Thoracic aorta (tissue), 2 donors: ENCODE measurements at regions not wholly inside any gene's neighbourhood (a gene's known extent, or its start where the extent isn't known, plus 50 kb on each side); places are given as distances from the start of the nearest gene placed in this dataset.

ENCODE experiments used
- ATAC-seq: fragments of 150-250 bp; one replicate; pipeline ENCODE4 v1.8.0; 2017; ENCODE audit warnings: low read depth; ENCODE audit not compliant: insufficient number of reproducible peaks, low FRiP score
- DNase-seq: peaks from one replicate; pipeline ENCODE4 v3.0.0-alpha.2; 2020; ENCODE audit warnings: low spot score
- H3K27ac ChIP-seq, 2 donors: fragments of 200-600 bp; sonication (generic); 1 replicate in 1 of 2; 2 replicates in 1 of 2; pipeline ENCODE4 v1.5.1; 2016; ENCODE audit warnings: mild to moderate bottlenecking in 2 of 2, moderate library complexity in 2 of 2
- H3K27me3 ChIP-seq: fragments of 200-600 bp; sonication (generic); replicated peaks from 2 replicates; pipeline ENCODE4 v1.6.0; 2016; ENCODE audit warnings: mild to moderate bottlenecking; ENCODE audit not compliant: insufficient read depth
- H3K36me3 ChIP-seq: fragments of 200-600 bp; sonication (generic); one replicate; pipeline ENCODE4 v1.5.1; 2016
- H3K4me1 ChIP-seq, 2 donors: fragments of 200-600 bp; sonication (generic); 1 replicate in 1 of 2; 2 replicates in 1 of 2; pipeline versions ENCODE4 v1.5.1 to v1.6.0; 2016; ENCODE audit warnings: low read depth in 2 of 2, mild to moderate bottlenecking in 1 of 2; ENCODE audit not compliant: control insufficient read depth in 1 of 2
- H3K4me3 ChIP-seq: fragments of 200-600 bp; sonication (generic); 2 replicates; pipeline ENCODE4 v1.5.1; 2016; ENCODE audit warnings: mild to moderate bottlenecking
- H3K9me3 ChIP-seq: fragments of 200-600 bp; sonication (generic); 2 replicates; pipeline ENCODE4 v1.5.1; 2016
- TF ChIP-seq, protein P1 (sequence below): fragments of 200-600 bp; sonication (generic); IDR thresholded peaks from one replicate; pipeline ENCODE4 v1.5.1; 2019; ENCODE audit warnings: antibody characterized with exemption

DNA sequence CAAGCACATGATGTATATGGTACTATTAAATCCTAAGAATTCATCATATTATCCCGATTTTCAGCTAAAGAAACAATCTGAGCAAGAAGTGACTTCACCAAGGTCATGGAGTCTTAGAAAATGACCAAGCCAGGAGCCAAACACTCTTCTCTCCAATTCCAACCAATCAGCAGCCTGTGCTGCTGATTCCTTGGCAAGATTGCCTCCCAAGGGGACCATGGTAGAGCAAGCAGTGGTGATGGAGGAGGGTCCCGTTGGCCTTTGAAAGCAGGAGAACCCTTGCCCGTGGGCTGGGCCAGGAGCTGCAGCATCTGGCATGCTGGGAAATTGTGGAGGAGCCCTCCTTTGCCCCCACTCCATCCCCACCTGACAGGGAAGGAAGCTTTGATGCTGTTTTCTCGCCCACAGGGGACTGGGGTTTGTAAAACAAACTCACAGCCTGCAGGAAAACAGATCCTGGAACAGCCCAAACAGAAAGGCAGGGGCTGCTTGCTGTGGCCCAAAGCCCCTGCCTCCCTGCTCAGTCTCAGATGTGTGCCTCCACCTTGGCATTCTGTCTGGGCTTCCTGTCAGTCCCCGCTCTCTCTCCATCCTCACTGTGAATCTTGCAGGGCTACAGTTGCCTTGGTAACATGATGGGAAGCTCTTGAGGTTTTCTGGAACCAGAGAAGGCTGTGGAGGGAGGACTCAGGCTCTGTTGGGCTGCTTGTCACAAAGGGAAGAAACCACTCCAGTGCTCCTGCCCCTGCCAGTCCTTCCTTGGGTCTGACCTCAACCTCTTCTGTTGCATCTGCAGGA is 70.8 kb upstream of the HSPA9 start:
- TF ChIP-seq, protein P1, sequence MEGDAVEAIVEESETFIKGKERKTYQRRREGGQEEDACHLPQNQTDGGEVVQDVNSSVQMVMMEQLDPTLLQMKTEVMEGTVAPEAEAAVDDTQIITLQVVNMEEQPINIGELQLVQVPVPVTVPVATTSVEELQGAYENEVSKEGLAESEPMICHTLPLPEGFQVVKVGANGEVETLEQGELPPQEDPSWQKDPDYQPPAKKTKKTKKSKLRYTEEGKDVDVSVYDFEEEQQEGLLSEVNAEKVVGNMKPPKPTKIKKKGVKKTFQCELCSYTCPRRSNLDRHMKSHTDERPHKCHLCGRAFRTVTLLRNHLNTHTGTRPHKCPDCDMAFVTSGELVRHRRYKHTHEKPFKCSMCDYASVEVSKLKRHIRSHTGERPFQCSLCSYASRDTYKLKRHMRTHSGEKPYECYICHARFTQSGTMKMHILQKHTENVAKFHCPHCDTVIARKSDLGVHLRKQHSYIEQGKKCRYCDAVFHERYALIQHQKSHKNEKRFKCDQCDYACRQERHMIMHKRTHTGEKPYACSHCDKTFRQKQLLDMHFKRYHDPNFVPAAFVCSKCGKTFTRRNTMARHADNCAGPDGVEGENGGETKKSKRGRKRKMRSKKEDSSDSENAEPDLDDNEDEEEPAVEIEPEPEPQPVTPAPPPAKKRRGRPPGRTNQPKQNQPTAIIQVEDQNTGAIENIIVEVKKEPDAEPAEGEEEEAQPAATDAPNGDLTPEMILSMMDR = no peak
- Histone ChIP-seq H3K27me3 (no peaks in the 10 kb centered on the region), H3K9me3 (no peaks in the 10 kb centered on the region), H3K4me3 (no peak overlapping the region), H3K27ac (no peak overlapping the region), H3K36me3 (no peaks in the 10 kb centered on the region), H3K4me1 (no peaks in the 10 kb centered on the region)
- DNase-seq (no peak), ATAC-seq (no peak)

DNA sequence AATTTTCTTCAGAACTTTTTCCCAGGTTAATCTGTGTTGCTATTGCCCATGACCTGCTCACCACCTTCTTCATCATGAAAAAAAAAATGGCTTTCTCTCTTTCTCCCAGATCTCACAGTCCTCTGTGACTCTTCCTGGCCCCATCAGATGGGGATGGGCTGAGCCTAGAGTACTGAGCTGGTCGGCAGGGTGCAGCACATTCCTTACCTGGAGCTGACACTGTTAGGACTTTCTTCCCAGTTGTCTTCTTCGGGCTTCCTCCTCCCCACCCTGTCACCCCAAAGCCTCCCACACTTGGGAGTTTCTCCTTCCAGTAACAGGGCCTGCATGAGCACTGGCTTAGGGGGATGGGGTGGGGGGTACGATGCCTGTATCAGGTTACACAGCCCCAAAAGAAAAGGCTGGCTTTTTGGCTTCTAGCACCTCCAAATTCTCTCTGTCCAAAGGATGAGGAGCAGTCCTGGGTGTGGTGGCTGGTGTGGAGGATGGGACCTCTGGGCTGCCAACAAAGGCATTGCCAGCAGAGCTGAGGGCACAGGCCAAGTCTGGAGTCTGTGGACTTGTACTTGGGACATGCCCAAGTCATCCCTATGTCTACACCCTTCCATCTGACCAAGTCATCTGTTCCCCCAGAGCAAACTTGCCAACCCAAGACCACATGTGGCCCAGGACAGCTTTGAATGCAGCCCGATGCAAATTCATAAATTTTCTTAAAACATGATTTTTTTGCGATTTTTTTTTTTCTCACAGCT is 68.0 kb upstream of the HSPA9 start:
- H3K27me3 ChIP-seq = no peaks in the 10 kb centered on the region
- no peaks in the 10 kb centered on the region for H3K36me3 ChIP-seq
- ATAC-seq (no peak), DNase-seq (no peak)
- no peak overlapping the region for H3K27ac ChIP-seq
- TF ChIP-seq, protein P1 = no peak
- no peak overlapping the region for H3K4me3 ChIP-seq
- no peaks in the 10 kb centered on the region for H3K4me1 ChIP-seq
- no peaks in the 10 kb centered on the region for H3K9me3 ChIP-seq

DNA sequence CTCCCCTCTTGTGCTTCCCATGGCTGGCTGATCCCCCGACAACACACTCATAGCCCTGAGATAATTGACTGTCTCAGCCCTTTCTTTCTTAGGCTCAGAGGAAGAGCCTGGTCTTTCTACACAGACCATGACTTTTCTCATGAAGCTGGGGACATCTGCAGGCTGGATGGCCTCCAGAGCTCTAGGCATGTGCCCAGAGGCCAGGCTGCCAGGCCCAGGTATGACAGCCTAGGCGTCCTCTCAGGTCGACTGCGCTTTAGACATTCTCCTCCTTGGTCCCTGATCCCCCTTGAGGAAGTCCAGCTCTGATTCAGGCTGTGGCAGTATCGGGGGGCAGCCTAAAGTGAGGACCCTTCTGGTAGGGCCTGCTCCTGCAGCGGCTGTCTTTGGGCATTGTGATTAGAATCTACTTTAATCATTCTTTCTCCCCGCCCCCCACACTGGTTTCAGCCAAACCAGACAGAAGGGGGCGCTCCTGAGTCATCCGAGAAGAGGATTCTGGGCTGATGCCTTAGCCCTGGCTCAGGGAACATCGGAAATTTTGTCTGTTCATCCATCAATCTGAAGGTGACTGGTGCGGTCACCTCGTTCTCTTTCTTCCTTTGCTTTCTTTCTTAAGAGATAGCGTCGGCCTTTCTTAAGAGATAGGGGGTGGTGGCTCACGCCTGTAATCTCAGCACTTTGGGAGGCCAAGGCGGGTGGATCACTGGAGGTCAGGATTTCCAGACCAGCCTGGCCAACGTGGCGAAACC is 66.5 kb upstream of the HSPA9 start:
- no peak overlapping the region for H3K27ac ChIP-seq
- no peaks in the 10 kb centered on the region for H3K27me3 ChIP-seq
- TF ChIP-seq, protein P1 = peak; percentile 64
- H3K9me3 ChIP-seq = no peaks in the 10 kb centered on the region
- H3K36me3 ChIP-seq = no peaks in the 10 kb centered on the region
- ATAC-seq = no peak
- H3K4me1 ChIP-seq = no peaks in the 10 kb centered on the region
- H3K4me3 ChIP-seq = no peak overlapping the region
- peak; percentile 28 for DNase-seq

DNA sequence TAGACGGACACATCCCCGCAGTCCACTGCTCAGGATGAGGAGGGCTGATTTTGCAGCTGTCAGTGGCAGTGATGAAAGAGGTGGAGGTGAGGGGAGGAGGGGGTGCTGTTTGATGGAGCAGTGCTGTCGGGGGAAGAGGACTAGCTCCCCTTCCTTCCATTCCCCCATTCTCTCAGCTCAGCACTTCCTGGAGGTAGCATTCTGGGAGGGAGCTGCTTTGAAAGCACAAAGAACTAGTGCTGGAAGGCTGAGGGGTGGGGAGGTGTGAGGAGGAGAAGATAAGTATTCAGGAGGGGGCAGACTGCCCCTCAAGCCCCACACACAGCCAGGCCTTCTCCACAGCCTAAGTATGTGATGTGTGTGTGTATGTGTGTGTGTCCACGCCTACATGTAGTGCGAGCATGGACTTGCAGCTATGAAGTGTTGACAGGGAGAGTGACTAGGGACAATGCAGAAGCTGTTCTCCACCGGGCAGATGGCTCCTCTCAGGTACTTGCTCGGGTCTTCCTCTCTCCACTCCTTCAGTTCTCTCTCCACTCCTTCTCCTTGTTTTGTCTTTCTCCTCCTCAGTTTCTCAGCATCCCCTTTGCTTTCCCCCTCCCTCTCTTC is 65.5 kb upstream of the HSPA9 start:
- ATAC-seq = no peak
- TF ChIP-seq, protein P1 = no peak
- no peak for DNase-seq
- no peak overlapping the region for H3K27ac ChIP-seq
- H3K36me3 ChIP-seq = no peaks in the 10 kb centered on the region
- no peaks in the 10 kb centered on the region for H3K4me1 ChIP-seq
- no peaks in the 10 kb centered on the region for H3K27me3 ChIP-seq
- no peak overlapping the region for H3K4me3 ChIP-seq
- no peaks in the 10 kb centered on the region for H3K9me3 ChIP-seq
